ENCODE measurements at regions not wholly inside any gene's neighbourhood (a gene's known extent, or its start where the extent isn't known, plus 50 kb on each side); places are given as distances from the start of the nearest gene placed in this dataset.

DNA sequence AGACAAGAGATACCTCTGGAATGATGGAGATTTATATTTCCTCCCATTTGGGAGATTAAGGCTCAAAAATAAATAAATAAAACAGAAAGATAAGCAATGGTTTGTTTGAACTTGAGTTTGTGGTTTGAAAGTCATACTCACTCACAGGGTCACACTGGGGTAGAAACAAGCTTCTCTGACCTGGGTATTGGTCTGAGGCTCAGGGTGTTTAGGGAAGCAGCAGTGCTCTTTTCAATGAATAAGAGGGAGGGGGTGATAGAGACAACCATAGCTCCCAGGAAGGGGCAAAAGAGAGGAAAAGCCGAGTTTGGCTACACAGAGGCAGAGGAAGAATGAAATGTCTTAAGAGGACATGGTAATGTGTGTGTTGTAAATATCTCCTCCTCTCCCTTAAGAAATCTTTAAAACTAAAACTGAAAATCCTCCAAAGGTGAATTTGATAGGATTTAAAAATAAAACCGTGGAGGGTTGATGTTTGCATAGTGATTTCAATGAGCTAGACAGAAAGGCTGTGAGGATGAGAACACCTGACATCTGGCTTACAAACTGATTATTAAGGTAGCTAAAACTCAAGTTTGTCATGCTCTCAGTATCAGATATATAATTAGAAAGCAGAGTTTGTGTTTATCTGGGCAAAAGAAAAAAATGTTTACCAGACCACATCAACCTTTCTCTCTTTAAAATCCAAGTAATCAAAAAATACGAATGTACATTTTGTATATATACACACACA, 159.9 kb upstream of the TMEFF2 start:
- TF ChIP-seq, protein P1, sequence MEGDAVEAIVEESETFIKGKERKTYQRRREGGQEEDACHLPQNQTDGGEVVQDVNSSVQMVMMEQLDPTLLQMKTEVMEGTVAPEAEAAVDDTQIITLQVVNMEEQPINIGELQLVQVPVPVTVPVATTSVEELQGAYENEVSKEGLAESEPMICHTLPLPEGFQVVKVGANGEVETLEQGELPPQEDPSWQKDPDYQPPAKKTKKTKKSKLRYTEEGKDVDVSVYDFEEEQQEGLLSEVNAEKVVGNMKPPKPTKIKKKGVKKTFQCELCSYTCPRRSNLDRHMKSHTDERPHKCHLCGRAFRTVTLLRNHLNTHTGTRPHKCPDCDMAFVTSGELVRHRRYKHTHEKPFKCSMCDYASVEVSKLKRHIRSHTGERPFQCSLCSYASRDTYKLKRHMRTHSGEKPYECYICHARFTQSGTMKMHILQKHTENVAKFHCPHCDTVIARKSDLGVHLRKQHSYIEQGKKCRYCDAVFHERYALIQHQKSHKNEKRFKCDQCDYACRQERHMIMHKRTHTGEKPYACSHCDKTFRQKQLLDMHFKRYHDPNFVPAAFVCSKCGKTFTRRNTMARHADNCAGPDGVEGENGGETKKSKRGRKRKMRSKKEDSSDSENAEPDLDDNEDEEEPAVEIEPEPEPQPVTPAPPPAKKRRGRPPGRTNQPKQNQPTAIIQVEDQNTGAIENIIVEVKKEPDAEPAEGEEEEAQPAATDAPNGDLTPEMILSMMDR (IDR thresholded peaks at IDR 0.05; ENCODE audit: insufficient read depth, low read depth, low read length): no peak

DNA sequence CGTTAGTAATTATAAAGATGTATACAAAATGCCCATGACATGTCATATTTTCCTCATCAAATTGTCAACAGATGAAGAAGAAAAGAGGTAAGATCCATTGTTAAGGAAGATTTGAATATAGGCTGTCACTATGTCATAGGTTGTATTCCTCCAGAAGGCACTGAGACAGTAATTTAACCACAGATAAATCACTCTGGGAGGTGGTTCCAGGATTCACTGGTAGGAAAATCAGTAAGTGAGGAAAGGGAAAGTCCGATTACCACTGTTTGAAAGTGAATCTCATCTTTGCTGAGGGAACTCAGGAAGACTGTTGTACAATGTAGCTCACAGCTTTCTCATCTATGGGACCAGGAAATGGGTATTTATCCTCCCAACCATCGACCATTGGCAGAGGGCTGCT, 152.8 kb upstream of the TMEFF2 start:
- DNase-seq (ENCODE audit: low read depth): no peak
- H3K4me3 ChIP-seq (ENCODE audit: low read depth, low read length): no peak overlapping the region
- TF ChIP-seq, protein P1 (IDR thresholded peaks at IDR 0.05; ENCODE audit: insufficient read depth, low read depth, low read length): no peak

More for the DNA sequence above, 159.9 kb upstream of the TMEFF2 start:
- H3K4me3 ChIP-seq (ENCODE audit: low read depth, low read length): no peak overlapping the region
- DNase-seq (ENCODE audit: low read depth): no peak

DNA sequence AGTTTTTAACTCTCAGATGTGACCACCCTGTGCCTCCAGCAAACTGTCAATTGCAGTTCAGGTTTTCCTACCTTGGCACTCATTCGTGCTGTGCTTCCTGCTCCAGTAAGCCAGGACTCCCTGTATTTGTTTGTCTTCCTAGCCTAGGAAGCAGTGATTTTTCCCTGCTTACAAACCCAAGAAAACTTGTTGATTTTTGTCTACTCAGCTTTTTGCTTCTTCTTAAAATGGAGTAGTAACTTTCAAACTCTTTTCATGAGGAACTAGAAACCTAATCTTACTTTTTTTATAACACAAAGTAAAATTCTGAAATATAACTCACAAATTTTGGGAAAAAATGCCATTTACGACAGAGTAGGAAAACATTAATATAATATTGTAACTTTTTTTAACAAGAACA, 150.6 kb upstream of the TMEFF2 start:
- TF ChIP-seq, protein P1 (IDR thresholded peaks at IDR 0.05; ENCODE audit: insufficient read depth, low read depth, low read length): no peak
- no peak for DNase-seq (ENCODE audit: low read depth)
- H3K4me3 ChIP-seq (ENCODE audit: low read depth, low read length): no peak overlapping the region

DNA sequence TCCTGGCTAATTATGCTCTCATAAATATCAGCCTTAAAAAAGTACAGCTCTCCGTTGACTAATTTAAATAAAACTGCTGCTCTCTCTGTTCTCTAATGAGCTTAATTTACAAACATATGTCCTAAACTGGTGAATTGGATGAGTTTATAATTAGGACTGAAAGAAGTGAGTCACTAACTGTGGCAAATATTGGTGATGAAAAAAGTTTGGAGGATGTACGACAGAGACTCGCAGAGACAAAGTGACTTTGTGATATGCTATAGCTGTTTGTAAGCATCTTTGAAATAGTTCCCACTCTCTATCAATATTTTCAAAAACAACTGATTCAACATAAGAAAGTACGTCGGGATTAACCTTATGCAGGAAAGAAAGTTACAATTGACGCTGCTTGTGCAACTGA, 138.9 kb upstream of the TMEFF2 start:
- H3K4me3 ChIP-seq (ENCODE audit: low read depth, low read length): no peak overlapping the region
- no peak for DNase-seq (ENCODE audit: low read depth)
- TF ChIP-seq, protein P1 (IDR thresholded peaks at IDR 0.05; ENCODE audit: insufficient read depth, low read depth, low read length): no peak

DNA sequence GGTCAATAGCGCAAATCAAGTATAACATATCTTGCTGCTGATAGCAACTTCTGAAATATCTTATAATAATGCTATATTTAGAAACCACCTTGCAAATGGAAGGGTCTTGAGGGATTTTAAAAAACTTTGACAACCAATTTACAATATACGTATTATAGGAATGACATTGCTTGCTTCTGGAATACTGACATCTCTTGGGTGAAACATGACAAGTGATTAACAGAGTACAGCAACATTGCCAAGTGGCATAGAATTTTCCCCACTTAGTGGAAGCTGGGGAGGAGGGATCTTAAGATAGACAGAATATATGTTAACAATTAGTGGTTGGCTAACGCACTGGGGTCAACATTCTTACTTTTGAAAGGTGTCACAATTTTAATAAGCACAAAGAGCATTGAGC, 133.6 kb upstream of the TMEFF2 start:
- no peak overlapping the region for H3K4me3 ChIP-seq (ENCODE audit: low read depth, low read length)
- TF ChIP-seq, protein P1 (IDR thresholded peaks at IDR 0.05; ENCODE audit: insufficient read depth, low read depth, low read length): no peak
- no peak for DNase-seq (ENCODE audit: low read depth)

DNA sequence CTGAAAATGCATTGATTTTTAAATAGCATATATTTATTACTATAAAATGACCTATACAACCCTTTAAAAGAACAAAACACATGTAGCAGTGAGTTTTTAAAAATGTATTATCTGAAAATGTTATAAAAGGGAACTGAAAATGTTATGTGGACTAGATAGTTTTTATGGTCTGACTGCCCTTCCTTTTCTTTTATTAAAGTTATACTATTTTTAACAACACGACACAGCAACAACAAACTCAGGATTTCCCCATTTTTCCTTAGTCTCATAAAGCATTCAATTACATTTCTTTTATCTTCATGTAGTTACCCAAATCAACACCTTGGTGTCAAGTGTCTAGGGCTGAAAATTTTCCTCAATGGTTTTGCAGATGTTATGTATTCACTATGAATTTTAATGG, 132.8 kb upstream of the TMEFF2 start:
- no peak for DNase-seq (ENCODE audit: low read depth)
- no peak overlapping the region for H3K4me3 ChIP-seq (ENCODE audit: low read depth, low read length)
- TF ChIP-seq, protein P1 (IDR thresholded peaks at IDR 0.05; ENCODE audit: insufficient read depth, low read depth, low read length): no peak

DNA sequence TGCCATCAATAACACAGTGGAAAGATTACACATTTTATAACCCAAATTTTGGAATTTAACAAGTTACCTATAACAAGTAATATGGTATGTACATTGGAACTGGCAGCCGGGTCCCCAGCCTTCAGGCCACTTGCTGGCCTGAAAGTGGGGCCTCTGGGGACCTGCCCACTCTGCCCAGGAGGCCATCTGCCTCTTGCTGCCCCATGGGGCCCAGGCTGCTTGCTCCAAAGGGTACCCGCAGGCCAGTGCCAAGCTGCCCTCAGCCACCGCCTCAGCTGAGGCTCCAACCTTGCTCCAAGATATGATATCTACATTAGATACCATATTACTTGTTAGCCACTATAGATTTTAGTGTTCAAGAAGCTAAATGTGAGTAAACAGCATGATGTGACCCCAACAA, 120.8 kb upstream of the TMEFF2 start:
- H3K4me3 ChIP-seq (ENCODE audit: low read depth, low read length): no peak overlapping the region
- DNase-seq (ENCODE audit: low read depth): no peak
- TF ChIP-seq, protein P1 (IDR thresholded peaks at IDR 0.05; ENCODE audit: insufficient read depth, low read depth, low read length): no peak

Measured in fibroblast of villous mesenchyme (primary cell).